A549 (cell line): ENCODE measurements at regions not wholly inside any gene's neighbourhood (a gene's known extent, or its start where the extent isn't known, plus 50 kb on each side); places are given as distances from the start of the nearest gene placed in this dataset.

Experiments
- ATAC-seq, 2 experiments: fragments of 200-7000 bp in 1 of 2; fragments of >200 bp in 1 of 2; cut with Nextera tagmentation in 1 of 2; cut with Tn5 transposase in 1 of 2; 3 replicates each; pipeline versions ENCODE4 v1.8.0 to v1.9.1; 2018 to 2020; ENCODE audit warnings: mild to moderate bottlenecking in 1 of 2, moderate library complexity in 1 of 2
- CTCF ChIA-PET: fragments of 300-600 bp; sonication (Branson Sonifier 250); formaldehyde crosslinking; extraction: SDS; loops from one replicate; lab custom pipeline; 2021; ENCODE audit warnings: antibody characterized with exemption, inconsistent platforms; lab: Yijun Ruan, JAX
- POLR2A ChIA-PET: fragments of 350-600 bp; formaldehyde crosslinking; extraction: SDS; loops from one replicate; lab custom pipeline; 2021; ENCODE audit warnings: antibody characterized with exemption, inconsistent platforms; lab: Yijun Ruan, JAX
- DNase-seq, 2 experiments: peaks; one replicate each; pipeline versions ENCODE4 v3.0.0 to v3.0.0-alpha.2; 2011 to 2016; ENCODE audit warnings: low read depth in 1 of 2, low spot score in 1 of 2
- FAIRE-seq: peaks from 2 replicates; lab custom pipeline; 2011; peaks lifted over from hg19 to GRCh38; lab: Jason Lieb, UNC
- H3K27ac ChIP-seq, 2 experiments: fragments of >200 bp; sonication (Bioruptor Twin); formaldehyde crosslinking; 3 replicates each; pipeline ENCODE4 v1.5.1; 2016 to 2017
- H3K4me1 ChIP-seq: fragments of >200 bp; sonication (Bioruptor Twin); formaldehyde crosslinking; 3 replicates; pipeline ENCODE4 v1.6.1; 2016
- H3K4me2 ChIP-seq: fragments of >200 bp; sonication (Bioruptor Twin); formaldehyde crosslinking; 3 replicates; pipeline ENCODE4 v1.6.1; 2016
- H3K4me3 ChIP-seq: fragments of >200 bp; sonication (Bioruptor Twin); formaldehyde crosslinking; 3 replicates; pipeline ENCODE4 v1.5.1; 2016
- H3K9me3 ChIP-seq: fragments of >200 bp; sonication (Bioruptor Twin); formaldehyde crosslinking; 3 replicates; pipeline ENCODE4 v1.6.1; 2016
- BCL3 ChIP-seq: fragments of >200 bp; sonication (Bioruptor Twin); formaldehyde crosslinking; IDR thresholded peaks from 3 replicates; pipeline ENCODE4 v1.6.1; 2016
- BHLHE40 ChIP-seq: IDR thresholded peaks from 2 replicates; pipeline ENCODE4 v1.6.1; 2012; ENCODE audit warnings: low read depth, low read length, inconsistent platforms
- CBX2 ChIP-seq: fragments of 200-600 bp; sonication (generic); IDR thresholded peaks from 2 replicates; pipeline ENCODE4 v1.6.1; 2016; ENCODE audit warnings: low read depth, mild to moderate bottlenecking, borderline replicate concordance
- CHD2 ChIP-seq: fragments of 150-350 bp; IDR thresholded peaks from 2 replicates; pipeline ENCODE4 v1.6.1; 2014; ENCODE audit warnings: low read length; ENCODE audit not compliant: partially characterized antibody
- CHD4 ChIP-seq: fragments of 200-600 bp; sonication (generic); IDR thresholded peaks from 2 replicates; pipeline ENCODE4 v1.6.1; 2016; ENCODE audit warnings: antibody characterized with exemption, mild to moderate bottlenecking, borderline replicate concordance
- EHF ChIP-seq: fragments of 250-450 bp; sonication (Bioruptor Pico); IDR thresholded peaks from 2 replicates; pipeline ENCODE4 v1.5.0; 2020; ENCODE audit warnings: mild to moderate bottlenecking
- ELK1 ChIP-seq: fragments of 150-350 bp; IDR thresholded peaks from 2 replicates; pipeline ENCODE4 v1.6.1; 2014; ENCODE audit warnings: low read depth, mild to moderate bottlenecking, low read length
- EP300 ChIP-seq, 2 experiments: fragments of >200 bp; sonication (Bioruptor Twin); formaldehyde crosslinking; IDR thresholded peaks; 2 replicates in 1 of 2; 3 replicates in 1 of 2; pipeline ENCODE4 v1.6.1; 2016 to 2017
- ESRRA ChIP-seq: fragments of 150-350 bp; IDR thresholded peaks from 2 replicates; pipeline ENCODE4 v1.6.1; 2014; ENCODE audit warnings: mild to moderate bottlenecking, low read length, borderline replicate concordance
- FOSB ChIP-seq: fragments of 250-450 bp; sonication (Bioruptor Pico); IDR thresholded peaks from 2 replicates; pipeline ENCODE4 v1.5.0; 2020; ENCODE audit warnings: mild to moderate bottlenecking, moderate library complexity
- FOXS1 ChIP-seq: fragments of 250-450 bp; sonication (Bioruptor Pico); IDR thresholded peaks from 2 replicates; pipeline ENCODE4 v1.5.0; 2020; ENCODE audit warnings: mild to moderate bottlenecking, moderate library complexity
- HES2 ChIP-seq: fragments of >200 bp; sonication (Bioruptor Twin); formaldehyde crosslinking; IDR thresholded peaks from 2 replicates; pipeline ENCODE4 v1.6.1; 2016
- HEYL ChIP-seq: fragments of 250-450 bp; sonication (Bioruptor Pico); IDR thresholded peaks from 2 replicates; pipeline ENCODE4 v1.8.0; 2021; ENCODE audit warnings: mild to moderate bottlenecking, moderate library complexity
- HMGXB4 ChIP-seq: fragments of 250-450 bp; sonication (Bioruptor Pico); IDR thresholded peaks from 2 replicates; pipeline ENCODE4 v1.5.0; 2021; ENCODE audit warnings: mild to moderate bottlenecking, moderate library complexity, borderline replicate concordance
- JUNB ChIP-seq: fragments of >200 bp; sonication (Bioruptor Twin); formaldehyde crosslinking; IDR thresholded peaks from 2 replicates; pipeline ENCODE4 v1.6.1; 2016
- KDM5A ChIP-seq: fragments of 200-600 bp; sonication (generic); IDR thresholded peaks from 2 replicates; pipeline ENCODE4 v1.6.1; 2016; ENCODE audit warnings: antibody characterized with exemption, mild to moderate bottlenecking
- MAX ChIP-seq: IDR thresholded peaks from 2 replicates; pipeline ENCODE4 v1.6.1; 2012
- MAZ ChIP-seq: fragments of 150-350 bp; IDR thresholded peaks from 2 replicates; pipeline ENCODE4 v1.6.1; 2014; ENCODE audit warnings: antibody characterized with exemption, low read depth, low read length, borderline replicate concordance
- NFE2L2 ChIP-seq: fragments of 150-350 bp; conservative IDR thresholded peaks from 2 replicates; pipeline ENCODE4 v1.6.1; 2014; ENCODE audit warnings: low read length
- NR3C1 ChIP-seq: fragments of >200 bp; sonication (Bioruptor Twin); formaldehyde crosslinking; IDR thresholded peaks from 3 replicates; pipeline ENCODE4 v1.6.1; 2017
- PBX3 ChIP-seq: IDR thresholded peaks from 2 replicates; pipeline ENCODE4 v1.6.1; 2012
- POLR2A ChIP-seq: IDR thresholded peaks from 2 replicates; pipeline ENCODE4 v1.6.1; 2012; ENCODE audit warnings: mild to moderate bottlenecking, low read length
- RFX5 ChIP-seq: fragments of 450-650 bp; IDR thresholded peaks from 2 replicates; pipeline ENCODE4 v1.7.1; 2014; ENCODE audit warnings: antibody characterized with exemption, mild to moderate bottlenecking, moderate library complexity
- RNF2 ChIP-seq: fragments of 200-600 bp; sonication (generic); IDR thresholded peaks from 2 replicates; pipeline ENCODE4 v1.6.1; 2016; ENCODE audit warnings: low read depth, mild to moderate bottlenecking, antibody characterized with exemption, moderate library complexity, borderline replicate concordance
- SMC3 ChIP-seq: fragments of >200 bp; sonication (Bioruptor Twin); formaldehyde crosslinking; IDR thresholded peaks from 3 replicates; pipeline ENCODE4 v1.6.1; 2018; ENCODE audit warnings: inconsistent platforms
- SREBF2 ChIP-seq: fragments of 450-650 bp; IDR thresholded peaks from 2 replicates; pipeline ENCODE4 v1.6.1; 2014; ENCODE audit warnings: mild to moderate bottlenecking, moderate library complexity
- TFCP2L1 ChIP-seq: fragments of 250-450 bp; sonication (Bioruptor Pico); IDR thresholded peaks from 2 replicates; pipeline ENCODE4 v1.5.0; 2021; ENCODE audit warnings: mild to moderate bottlenecking
- USF2 ChIP-seq: fragments of 450-650 bp; IDR thresholded peaks from 2 replicates; pipeline ENCODE4 v1.6.1; 2014; ENCODE audit warnings: antibody characterized with exemption
- ZC3H11A ChIP-seq: fragments of 450-650 bp; IDR thresholded peaks from 2 replicates; pipeline ENCODE4 v1.6.1; 2014; ENCODE audit warnings: antibody characterized with exemption, mild to moderate bottlenecking
- ZNF302 ChIP-seq: fragments of 250-450 bp; sonication (Bioruptor Pico); IDR thresholded peaks from 2 replicates; pipeline ENCODE4 v1.9.0; 2021; ENCODE audit warnings: inconsistent platforms, mild to moderate bottlenecking, moderate library complexity
- ZSCAN20 ChIP-seq: fragments of 250-450 bp; sonication (Bioruptor Pico); IDR thresholded peaks from 2 replicates; pipeline ENCODE4 v1.8.0; 2022; ENCODE audit warnings: mild to moderate bottlenecking, moderate library complexity
- WGBS: methylation state at CpG from one replicate; pipeline ENCODE4 v1.1.6; 2017; ENCODE audit errors: missing lambda C conversion rate; 5-methylcytosine and 5-hydroxymethylcytosine counted together

GRCh38 chr5:124679578-124680199, 66.8 kb downstream of the ZNF608 start:
- no peaks in the 10 kb centered on the region for H3K9me3 ChIP-seq
- DNase-seq: no peak
- H3K4me3 ChIP-seq: no peak overlapping the region
- TF ChIP-seq POLR2A (no peak), KDM5A (no peak), FOSB (CRISPR knock-in tag) (no peak), HES2 (no peak), ZC3H11A (no peak), USF2 (no peak), BCL3 (no peak), HMGXB4 (CRISPR knock-in tag) (no peak), HEYL (CRISPR knock-in tag) (no peak), SREBF2 (no peak), NFE2L2 (no peak), RNF2 (no peak), EHF (no peak), SMC3 (no peak), CHD2 (no peak), RFX5 (no peak), CHD4 (no peak), JUNB (no peak), PBX3 (no peak), NR3C1 (no peak)
- POLR2A ChIA-PET: no interaction called here
- peaks cover 14% of the 10 kb centered on the region for H3K4me1 ChIP-seq
- FAIRE-seq: no peak
- H3K4me2 ChIP-seq: no peak overlapping the region
- H3K27ac ChIP-seq: no peak overlapping the region
- ATAC-seq: no peak
- CTCF ChIA-PET: interaction anchor here (1.2 to 1.5 kb wide), 2 partner anchors 10 to 1156 kb away, joined by 3 read pairs; no protein-coding TSS in a partner anchor
- WGBS: 84% methylated on average over 4 of the region's 4 CpGs

- ATAC-seq (no peak), DNase-seq (no peak), FAIRE-seq (no peak)
- WGBS: 72% methylated on average over 8 of the region's 8 CpGs
- Histone ChIP-seq H3K27ac (no peak overlapping the region), H3K4me1 (peaks cover 12% of the 10 kb centered on the region), H3K4me3 (no peak overlapping the region), H3K4me2 (no peak overlapping the region), H3K9me3 (no peaks in the 10 kb centered on the region)
- POLR2A ChIA-PET: no interaction called here
- CTCF ChIA-PET: interaction anchor here (1.2 kb wide), 1 partner anchor 1156 kb away, joined by 3 read pairs; no protein-coding TSS in a partner anchor
- no peak for TF ChIP-seq ZSCAN20 (CRISPR knock-in tag)
- TF ChIP-seq MAX: no peak
- no peak for TF ChIP-seq HEYL (CRISPR knock-in tag)
- TF ChIP-seq NFE2L2: no peak
- no peak for TF ChIP-seq FOXS1 (CRISPR knock-in tag)
- TF ChIP-seq BHLHE40: no peak
- no peak for TF ChIP-seq EP300 (IDR thresholded peaks at IDR 0.05)
- no peak for TF ChIP-seq ESRRA
- no peak for TF ChIP-seq TFCP2L1 (CRISPR knock-in tag)
- no peak for TF ChIP-seq POLR2A
- no peak for TF ChIP-seq MAZ
- no peak for TF ChIP-seq ELK1
- no peak for TF ChIP-seq ZNF302 (CRISPR knock-in tag)
- TF ChIP-seq CBX2: no peak
- TF ChIP-seq BCL3: no peak
Observed at GRCh38 chr5:124678922-124679519, 67.4 kb downstream of the ZNF608 start.
